Psoas muscle (tissue), 7 donors: ENCODE measurements at regions not wholly inside any gene's neighbourhood (a gene's known extent, or its start where the extent isn't known, plus 50 kb on each side); places are given as distances from the start of the nearest gene placed in this dataset.

Experiments
- ATAC-seq, 4 donors: fragments of 200-7000 bp; cut with Tn5 transposase; one replicate each; pipeline ENCODE4 v1.9.1; 2020; ENCODE audit warnings: moderate library complexity in 3 of 4, mild to moderate bottlenecking in 2 of 4
- DNase-seq, 2 donors: peaks; one replicate each; pipeline ENCODE4 v3.0.0-alpha.2; 2020
- H3K27ac ChIP-seq: fragments of 200-600 bp; one replicate; pipeline ENCODE4 v1.8.0; 2022
- H3K27me3 ChIP-seq, 3 donors: fragments of 200-600 bp in 1 of 3; one replicate each; pipeline versions ENCODE4 v1.6.1 to v1.8.0; 2013 to 2022; ENCODE audit warnings: low read length in 2 of 3, mild to moderate bottlenecking in 2 of 3, moderate library complexity in 1 of 3; ENCODE audit not compliant: insufficient read depth in 3 of 3
- H3K36me3 ChIP-seq, 2 donors: fragments of 200-600 bp in 1 of 2; one replicate each; pipeline versions ENCODE4 v1.6.1 to v1.8.0; 2013 to 2022; ENCODE audit warnings: low read depth in 1 of 2, mild to moderate bottlenecking in 1 of 2, moderate library complexity in 1 of 2; ENCODE audit not compliant: insufficient read depth in 1 of 2
- H3K4me1 ChIP-seq: fragments of 200-600 bp; one replicate; pipeline ENCODE4 v1.8.0; 2022
- H3K4me3 ChIP-seq: fragments of 200-600 bp; one replicate; pipeline ENCODE4 v1.8.0; 2022; ENCODE audit warnings: mild to moderate bottlenecking
- H3K9me3 ChIP-seq: fragments of 200-600 bp; one replicate; pipeline ENCODE4 v1.8.0; 2022
- CTCF ChIP-seq: fragments of 200-600 bp; IDR thresholded peaks from one replicate; pipeline ENCODE4 v1.8.0; 2022; ENCODE audit warnings: antibody characterized with exemption
- WGBS, 3 donors: extraction: QIAGEN DNeasy Blood & Tissue Kit; methylation state at CpG; one replicate each; pipeline versions ENCODE4 v1.1.6 to v1.1.7; 2013; 5-methylcytosine and 5-hydroxymethylcytosine counted together
- intact Hi-C, 2 donors: fragments of 100-400 bp; cut with DNase I; formaldehyde crosslinking; loops; one replicate each; pipeline versions ENCODE4 v1.11.0 to v1.14.2; 2022
- donor health status: healthy with polysubstance abuse.
- donor health status: DM: no; HTN: no; CAD: no; lungs with moderate emphysema.
- donor health status: Bipolar disorder and iron deficiency.
- donor health status: healthy.
- donor health status: DM: yes; HTN: yes; CAD: no.
- donor health status: DM: no; HTN: no; CAD: no.
- donor health status: DM: yes; HTN: yes; CAD: no.

DNA sequence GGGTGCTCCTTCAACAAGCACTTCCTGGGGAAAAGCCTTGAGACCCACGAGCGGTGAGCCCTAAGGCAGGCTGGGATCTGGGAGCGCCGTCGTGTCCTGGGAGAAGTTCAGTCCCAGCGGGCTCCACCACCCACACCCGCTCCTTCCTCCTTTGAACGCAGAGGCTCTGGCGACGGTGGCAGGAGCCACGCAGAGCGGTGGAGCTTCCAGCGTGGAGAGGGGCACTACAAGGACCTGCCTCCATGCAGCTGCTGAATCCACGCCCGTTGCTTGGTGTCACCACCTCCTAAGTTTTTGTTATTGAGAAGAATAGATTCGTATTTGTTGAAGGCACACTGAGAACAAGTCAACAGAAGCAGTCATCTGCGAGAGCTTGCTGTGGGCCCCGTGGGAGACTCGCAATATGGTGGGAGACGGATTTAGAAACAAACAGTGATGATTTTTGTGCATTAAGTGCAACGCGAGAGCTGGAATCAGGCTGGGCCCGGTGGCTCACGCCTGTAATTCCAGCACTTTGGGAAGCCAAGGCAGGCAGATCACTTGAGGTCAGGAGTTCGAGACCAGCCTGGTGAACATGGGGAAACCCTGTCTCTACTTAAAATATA lies 60.1 kb upstream of the SDK1 start:
- Histone ChIP-seq H3K4me3 (no peak overlapping the region), H3K36me3 (no peaks in the 10 kb centered on the region), H3K4me1 (no peaks in the 10 kb centered on the region), H3K27ac (no peak overlapping the region), H3K9me3 (peaks cover 2% of the 10 kb centered on the region), H3K27me3 (no peaks in the 10 kb centered on the region)
- 77 to 82% (median 79%) methylated on average over 25 of the region's 25 CpGs for WGBS, 3 donors
- intact Hi-C loops = no loop called here
- DNase-seq (no peak), ATAC-seq (no peak)
- no peak for TF ChIP-seq CTCF

DNA sequence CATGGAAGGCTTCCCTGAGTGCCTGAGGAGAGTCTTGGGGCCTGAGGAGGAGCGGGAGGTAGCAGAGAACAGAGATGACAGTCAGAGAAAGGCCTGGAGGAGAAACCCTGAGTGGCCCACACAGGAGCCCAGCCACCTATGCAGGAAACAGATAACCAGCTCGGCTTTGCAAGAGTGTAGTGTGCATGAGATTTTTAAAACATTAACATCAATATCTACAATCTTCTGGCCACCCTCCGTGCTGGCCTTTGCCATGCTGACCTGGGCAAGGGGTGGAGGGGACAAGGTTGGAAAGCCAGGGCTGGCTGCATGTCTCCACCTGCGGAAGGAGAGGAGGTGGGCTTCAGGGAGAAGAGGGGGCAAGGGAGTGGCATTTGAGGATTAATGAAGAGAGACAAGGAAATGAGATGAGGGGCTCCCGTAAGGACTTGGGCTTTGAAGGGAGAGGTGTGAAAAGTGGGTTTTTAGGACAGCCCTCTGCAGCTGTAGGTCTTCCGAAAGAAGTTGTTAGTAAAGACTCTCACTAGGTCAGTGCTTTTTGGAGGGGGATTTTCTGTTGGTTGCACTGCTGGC lies 59.3 kb upstream of the SDK1 start:
- WGBS, 3 donors = 80 to 89% (median 84%) methylated on average over 6 of the region's 6 CpGs
- no peaks in the 10 kb centered on the region for H3K9me3 ChIP-seq
- H3K4me3 ChIP-seq = no peak overlapping the region
- no peak for TF ChIP-seq CTCF
- H3K27ac ChIP-seq = no peak overlapping the region
- H3K36me3 ChIP-seq = no peaks in the 10 kb centered on the region
- H3K27me3 ChIP-seq = no peaks in the 10 kb centered on the region
- intact Hi-C loops = no loop called here
- no peak for DNase-seq
- no peak for ATAC-seq
- H3K4me1 ChIP-seq = no peaks in the 10 kb centered on the region

- Histone ChIP-seq H3K4me3 (no peak overlapping the region), H3K27ac (no peak overlapping the region), H3K27me3 (no peaks in the 10 kb centered on the region), H3K4me1 (no peaks in the 10 kb centered on the region), H3K36me3 (no peaks in the 10 kb centered on the region), H3K9me3 (no peaks in the 10 kb centered on the region)
- ATAC-seq (no peak), DNase-seq (no peak)
- TF ChIP-seq CTCF = no peak
- 75 to 84% (median 78%) methylated on average over 2 of the region's 2 CpGs for WGBS, 3 donors
- intact Hi-C loops = no loop called here
These were observed 58.6 kb upstream of the SDK1 start for GRCh38 chr7:3242398-3242972.

DNA sequence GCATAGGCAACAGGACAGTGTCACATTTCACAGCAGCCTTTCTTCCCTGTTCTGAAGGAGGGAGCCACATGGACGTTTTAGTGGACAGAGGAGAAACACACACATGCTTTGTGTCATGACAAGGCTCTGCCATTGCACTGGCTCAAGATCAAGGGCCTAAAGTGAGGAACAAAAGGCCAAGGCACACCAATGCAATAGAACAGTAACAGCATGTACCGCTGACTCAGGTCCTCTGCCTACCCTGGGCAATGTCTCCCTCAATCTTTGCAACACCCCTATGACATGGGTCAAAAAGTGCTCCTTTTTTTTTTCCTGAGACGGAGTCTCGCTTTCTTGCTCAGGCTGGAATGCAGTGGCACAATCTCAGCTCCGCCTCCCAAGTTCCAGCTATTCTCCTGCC lies 57.8 kb upstream of the SDK1 start:
- no peak for DNase-seq
- Histone ChIP-seq H3K36me3 (no peaks in the 10 kb centered on the region), H3K27ac (no peak overlapping the region), H3K4me3 (no peak overlapping the region), H3K9me3 (no peaks in the 10 kb centered on the region), H3K4me1 (no peaks in the 10 kb centered on the region), H3K27me3 (no peaks in the 10 kb centered on the region)
- no peak for TF ChIP-seq CTCF
- WGBS, 3 donors = 55 to 65% (median 56%) methylated on average over 5 of the region's 5 CpGs
- no peak for ATAC-seq
- intact Hi-C loops = no loop called here

GRCh38 chr7:3243680-3244079 lies 57.4 kb upstream of the SDK1 start:
- Histone ChIP-seq H3K27me3 (no peaks in the 10 kb centered on the region), H3K36me3 (no peaks in the 10 kb centered on the region), H3K9me3 (no peaks in the 10 kb centered on the region), H3K4me1 (no peaks in the 10 kb centered on the region), H3K4me3 (no peak overlapping the region), H3K27ac (no peak overlapping the region)
- DNase-seq = no peak
- intact Hi-C loops = no loop called here
- no peak for TF ChIP-seq CTCF
- ATAC-seq = no peak
- WGBS, 3 donors = 64 to 66% (median 65%) methylated on average over 15 of the region's 15 CpGs
